Activated T-helper 1 cell treated with anti-CD3 and anti-CD28 coated beads, Interleukin-2, amount 50 U/mL, for 16 hours (primary cell): ENCODE measurements at regions not wholly inside any gene's neighbourhood (a gene's known extent, or its start where the extent isn't known, plus 50 kb on each side); places are given as distances from the start of the nearest gene placed in this dataset.

Experiments
- DNase-seq, 2 donors: peaks; one replicate each; pipeline ENCODE4 v3.0.0-alpha.2; 2020; ENCODE audit warnings: low read depth in 1 of 2, low spot score in 1 of 2

GRCh38 chr15:93459396-93459795 is 370.4 kb upstream of the RGMA start:
- DNase-seq = no peak

DNA sequence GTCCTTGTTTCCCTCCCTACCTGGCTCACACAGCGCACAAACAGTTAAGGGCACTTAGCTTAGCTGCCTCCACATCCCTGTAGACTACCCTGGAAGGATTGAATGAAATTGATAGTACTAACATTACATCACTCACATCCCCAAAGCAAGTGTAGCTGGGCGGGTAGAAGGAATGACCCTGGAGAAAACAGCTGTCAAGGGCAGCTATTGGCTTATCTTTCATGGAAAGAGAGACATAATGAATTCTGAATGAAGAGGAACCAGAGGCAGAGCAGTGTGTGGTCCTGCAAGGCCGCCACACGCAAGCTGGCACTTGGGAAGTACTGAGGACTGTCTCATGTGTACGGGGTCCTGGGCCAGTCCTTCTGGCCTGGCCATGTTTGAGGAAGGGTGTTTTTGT is 369.6 kb upstream of the RGMA start:
- DNase-seq = no peak

- no peak for DNase-seq
Measured at GRCh38 chr15:93454788-93455187, 365.8 kb upstream of the RGMA start.

DNA sequence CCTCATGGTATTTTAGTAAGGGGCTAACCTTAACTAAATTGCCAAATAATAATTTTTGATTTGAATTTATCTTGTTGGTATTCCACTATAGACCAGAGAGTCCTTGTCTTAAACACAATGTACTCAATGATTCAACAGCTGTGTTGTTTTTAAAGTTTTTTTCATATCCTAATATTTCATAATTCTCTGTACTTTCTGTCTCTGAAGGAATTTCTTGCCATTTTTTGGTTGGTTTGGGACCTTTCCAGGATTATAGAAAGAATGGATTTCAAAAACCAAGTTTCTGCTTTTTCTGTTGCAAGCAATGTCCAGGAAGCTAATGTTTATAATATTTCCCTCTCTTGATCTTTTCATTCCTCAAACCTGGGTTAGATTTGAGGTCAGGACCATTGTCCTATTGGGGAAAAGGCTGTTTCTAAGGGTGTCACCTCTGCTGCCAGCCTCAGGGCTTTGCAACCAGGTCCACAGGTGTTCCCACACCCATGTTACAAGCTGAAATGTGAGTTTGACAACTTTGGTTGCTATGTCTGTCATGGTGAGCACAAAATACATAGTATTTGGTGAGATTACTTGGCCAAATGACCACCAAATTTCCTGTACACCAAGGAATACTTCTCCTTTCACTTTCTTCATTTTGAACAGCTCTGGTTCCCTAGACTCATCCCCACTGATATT is 363.7 kb upstream of the RGMA start:
- DNase-seq = no peak

DNA sequence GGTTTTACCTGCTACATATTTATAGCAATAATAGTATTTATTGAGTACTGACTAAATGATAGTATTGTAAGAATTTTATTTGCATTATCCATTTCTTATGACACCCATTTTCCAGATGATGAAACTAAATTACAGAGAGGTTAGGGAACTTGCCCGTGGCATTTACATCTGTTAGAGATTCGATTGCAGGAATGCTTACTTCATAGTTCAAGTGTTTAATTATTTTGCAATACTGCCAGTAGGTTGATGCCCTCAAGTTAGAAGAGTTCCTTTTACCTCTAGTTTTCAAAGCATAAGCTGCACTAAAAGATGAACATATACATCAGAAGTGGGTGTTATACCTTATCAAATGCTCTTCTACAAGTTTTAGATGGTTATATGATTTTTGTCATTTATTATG is 362.8 kb upstream of the RGMA start:
- DNase-seq = no peak

DNA sequence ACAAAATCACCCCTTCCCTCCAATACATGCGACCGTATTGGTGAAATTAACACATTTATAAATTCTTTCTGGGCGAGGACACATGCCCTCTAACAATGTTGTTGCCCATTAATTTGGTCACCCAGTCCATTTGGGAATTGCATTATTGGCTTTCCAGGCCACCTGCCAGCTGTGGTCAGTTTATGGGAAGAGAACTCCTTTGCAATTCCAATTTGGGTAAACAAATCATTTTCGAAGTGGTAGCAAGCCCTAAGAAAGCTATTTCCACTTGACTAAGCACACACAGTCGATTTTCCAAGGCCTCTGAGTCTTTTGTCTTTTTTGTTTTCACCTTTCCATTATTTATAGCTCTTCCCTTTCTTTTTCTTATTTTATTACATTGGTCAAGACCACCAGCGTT is 362.3 kb upstream of the RGMA start:
- DNase-seq = no peak

GRCh38 chr15:93449798-93450197 is 360.8 kb upstream of the RGMA start:
- no peak for DNase-seq

DNA sequence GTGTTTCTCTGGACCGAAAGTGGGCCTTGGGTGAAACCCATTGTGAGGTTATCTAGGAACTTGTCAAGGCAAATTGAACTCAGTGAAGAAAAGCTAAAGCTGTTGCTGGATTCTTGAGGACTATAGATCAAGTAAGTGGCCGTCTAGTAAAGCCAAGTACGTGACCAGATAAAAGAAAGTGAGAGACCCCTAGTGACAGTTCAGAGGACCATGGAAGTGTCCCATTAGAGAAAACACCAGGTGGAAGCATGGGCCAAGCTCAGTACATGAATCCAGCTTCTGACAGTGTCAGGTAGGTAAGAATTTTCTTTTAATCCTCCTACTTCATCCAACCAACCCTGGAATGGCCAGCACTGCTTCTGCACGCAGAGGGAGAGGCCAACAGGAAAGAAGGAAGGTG is 349.3 kb upstream of the RGMA start:
- no peak for DNase-seq

- DNase-seq = no peak
Measured at GRCh38 chr15:93432474-93432873, 343.5 kb upstream of the RGMA start.

DNA sequence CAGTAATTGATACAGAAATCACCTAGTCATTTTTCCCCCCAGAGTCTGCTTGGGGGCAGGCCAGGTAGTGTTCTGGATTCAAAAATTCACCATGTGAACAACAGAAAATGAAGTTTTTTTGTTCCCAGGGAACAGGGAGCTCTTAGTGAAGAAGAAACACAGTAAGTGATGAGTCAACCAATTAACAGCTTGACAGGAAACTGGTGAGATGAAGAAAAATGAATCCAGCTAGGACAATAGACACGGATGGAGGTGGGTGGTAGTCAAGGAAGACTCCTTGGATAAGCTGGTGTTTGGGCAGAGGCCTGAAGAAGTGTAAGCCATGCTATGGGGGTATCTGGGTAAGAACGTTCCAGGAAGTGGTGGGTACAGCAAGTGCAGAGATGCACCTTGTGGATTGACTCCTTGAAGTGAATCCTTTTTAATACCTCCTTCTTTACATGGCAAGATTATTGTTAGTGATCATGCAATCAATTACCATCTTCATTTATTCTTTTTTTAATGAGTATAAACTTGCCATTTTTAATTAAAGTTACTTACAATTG is 339.9 kb upstream of the RGMA start:
- no peak for DNase-seq

- DNase-seq = no peak
Measured at GRCh38 chr15:93428150-93428549, 339.1 kb upstream of the RGMA start.

DNA sequence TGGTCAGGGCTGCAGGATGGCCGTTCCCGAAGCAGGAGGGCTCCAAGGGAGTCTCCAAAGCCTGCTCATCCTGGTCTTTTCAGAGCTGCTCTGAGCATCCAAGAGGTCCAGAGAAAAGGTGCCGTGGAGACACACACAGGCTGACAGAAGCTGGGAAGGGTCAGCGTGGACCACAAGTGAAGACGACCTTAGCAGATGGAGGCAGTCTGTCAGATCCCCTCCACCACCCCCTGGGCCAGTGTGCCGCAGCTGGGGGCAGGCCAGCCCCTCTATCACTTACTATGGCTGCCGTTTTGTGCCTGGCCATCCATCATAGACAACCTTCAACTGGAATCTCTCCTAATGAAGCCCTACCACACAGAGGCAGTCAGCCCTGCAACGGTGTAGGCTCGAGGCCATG is 335.1 kb upstream of the RGMA start:
- DNase-seq = no peak

DNA sequence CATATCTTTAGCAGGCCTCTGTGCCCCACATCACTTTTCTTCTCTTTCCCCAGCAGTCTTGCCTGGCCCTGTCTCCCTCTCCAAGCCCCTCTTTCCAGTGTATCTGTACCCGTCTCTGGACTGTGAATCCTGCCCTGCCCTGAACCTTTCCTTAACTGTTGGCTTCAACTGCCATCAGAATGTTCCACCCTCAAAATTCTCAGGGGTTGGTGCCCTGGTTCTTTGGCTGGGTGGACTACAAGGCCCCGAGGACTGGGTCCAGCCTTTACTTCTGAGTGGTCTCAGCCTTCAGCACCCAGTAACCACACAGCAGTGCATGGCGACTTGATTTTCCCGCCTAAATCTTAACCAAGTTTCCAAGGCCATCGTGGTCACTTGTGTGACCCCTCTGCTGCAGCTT is 333.5 kb upstream of the RGMA start:
- DNase-seq = no peak

GRCh38 chr15:93420477-93420876 is 331.5 kb upstream of the RGMA start:
- DNase-seq = no peak

DNA sequence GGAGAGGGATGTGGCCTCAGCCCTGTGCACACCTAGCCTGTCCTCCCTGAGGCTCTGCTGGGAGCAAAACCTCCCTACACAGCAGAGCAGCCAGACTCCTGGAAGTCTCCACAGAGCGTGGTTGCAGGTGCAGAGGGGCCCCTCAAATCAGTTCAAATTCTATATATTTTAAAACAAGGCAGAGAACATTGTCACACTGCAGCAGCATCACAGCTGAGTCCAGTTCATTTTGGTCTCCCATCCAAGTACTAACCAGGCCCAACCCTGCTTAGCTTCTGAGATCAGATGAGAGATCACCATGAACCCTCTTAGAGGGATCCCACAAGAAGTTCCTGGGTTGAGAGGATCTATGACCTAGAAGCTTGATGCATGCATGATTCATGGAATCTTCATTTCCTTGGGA is 331.0 kb upstream of the RGMA start:
- DNase-seq = no peak

GRCh38 chr15:93418566-93418965 is 329.6 kb upstream of the RGMA start:
- DNase-seq = no peak

GRCh38 chr15:93417631-93418030 is 328.6 kb upstream of the RGMA start:
- no peak for DNase-seq

- DNase-seq = no peak
Measured at GRCh38 chr15:93417156-93417555, 328.1 kb upstream of the RGMA start.

- no peak for DNase-seq
Measured at GRCh38 chr15:93415576-93415975, 326.6 kb upstream of the RGMA start.

- no peak for DNase-seq
Measured at GRCh38 chr15:93414576-93415231, 325.7 kb upstream of the RGMA start.

DNA sequence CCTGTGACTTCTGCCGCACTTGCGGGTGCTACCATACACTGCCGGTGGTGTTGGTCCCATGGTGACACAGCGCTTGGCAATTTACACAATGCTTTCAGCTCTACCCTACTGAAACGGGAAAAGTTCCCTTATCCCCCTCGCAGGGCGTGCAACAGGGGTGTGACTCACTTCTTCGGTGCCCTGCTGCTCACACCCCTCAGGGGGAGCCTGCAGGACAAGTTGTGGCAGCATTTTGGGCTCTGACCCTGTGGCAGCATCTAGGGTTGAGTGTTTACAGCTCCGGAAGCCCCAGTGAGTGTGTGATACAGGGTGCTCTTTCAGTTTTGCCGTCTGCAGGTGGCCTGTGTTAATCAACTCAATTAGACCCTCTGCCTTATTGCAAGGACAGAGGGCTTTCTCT is 324.7 kb upstream of the RGMA start:
- no peak for DNase-seq

DNA sequence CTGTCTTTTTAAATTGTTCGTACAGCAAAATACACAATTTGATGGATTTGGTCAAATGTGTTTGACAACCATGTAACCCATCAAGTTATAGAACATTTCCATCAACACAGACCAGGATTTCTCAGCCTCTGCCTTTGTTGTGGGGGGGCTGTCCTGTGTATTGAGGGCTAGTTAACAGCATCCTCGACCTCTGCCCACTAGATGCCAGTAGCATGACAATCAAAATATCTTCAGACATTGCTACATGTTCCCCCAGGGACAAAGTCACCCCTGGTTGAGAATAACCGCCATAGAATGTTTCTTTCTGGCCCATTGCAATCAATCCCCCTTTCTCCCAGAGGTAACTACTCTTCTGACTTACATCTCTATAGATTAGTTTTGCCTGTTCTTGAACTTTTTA is 310.1 kb upstream of the RGMA start:
- no peak for DNase-seq

- no peak for DNase-seq
Measured at GRCh38 chr15:93389211-93389610, 300.2 kb upstream of the RGMA start.
